K562 (cell line): ENCODE measurements at regions not wholly inside any gene's neighbourhood (a gene's known extent, or its start where the extent isn't known, plus 50 kb on each side); places are given as distances from the start of the nearest gene placed in this dataset.

ENCODE experiments used
- ATAC-seq: fragments of 200-7000 bp; cut with Tn5 transposase; 3 replicates; pipeline ENCODE4 v1.9.1; 2020; ENCODE audit warnings: moderate library complexity
- BruUV-seq: library from RNA; stranded (reverse); fragments of 400-500 nt; replicated peaks from 2 replicates; lab custom pipeline; 2021; lab: Mats Ljungman, UMichigan
- CTCF ChIA-PET: fragments of 300-600 bp; formaldehyde crosslinking; extraction: SDS; loops from one replicate; lab custom pipeline; 2021; ENCODE audit warnings: low intra/inter-chr PET ratio; lab: Yijun Ruan, JAX
- POLR2A ChIA-PET: fragments of 300-600, 350-650 bp; sonication (Branson Sonifier 250); formaldehyde crosslinking; extraction: SDS; loops from one replicate; lab custom pipeline; 2021; ENCODE audit warnings: antibody characterized with exemption, inconsistent platforms; lab: Yijun Ruan, JAX
- DNase-seq, 4 experiments: peaks; one replicate each; pipeline versions ENCODE4 v3.0.0 to v3.0.0-alpha.2; 2011 to 2018; ENCODE audit warnings: low spot score in 3 of 4, mixed read lengths in 3 of 4; ENCODE audit errors: extremely low read depth in 1 of 4
- FAIRE-seq: peaks from 2 replicates; lab custom pipeline; 2011; peaks lifted over from hg19 to GRCh38; lab: Jason Lieb, UNC
- H2AFZ ChIP-seq: 2 replicates; pipeline ENCODE4 v1.6.0; 2011; ENCODE audit warnings: low read depth, low read length, control low read depth, inconsistent platforms
- H3K27ac ChIP-seq: fragments of 200-600 bp; 3 replicates; pipeline ENCODE4 v1.8.0; 2011; ENCODE audit warnings: low read depth, mild to moderate bottlenecking, control low read depth, inconsistent platforms, low read length, moderate library complexity, mixed read lengths; ENCODE audit errors: extremely low read depth
- H3K27me3 ChIP-seq, 2 experiments: fragments of 300-600 bp in 1 of 2; 2 replicates in 1 of 2; 3 replicates in 1 of 2; pipeline versions ENCODE4 v1.6.0 to v1.8.0; 2011; ENCODE audit warnings: inconsistent platforms in 2 of 2, low read length in 2 of 2, mild to moderate bottlenecking in 1 of 2, mixed read lengths in 1 of 2, moderate library complexity in 1 of 2; ENCODE audit not compliant: control insufficient read depth in 2 of 2, insufficient read depth in 2 of 2
- H3K36me3 ChIP-seq: fragments of 300-600 bp; 3 replicates; pipeline ENCODE4 v1.8.0; 2011; ENCODE audit warnings: mild to moderate bottlenecking, low read length, inconsistent platforms; ENCODE audit not compliant: control insufficient read depth, insufficient read depth
- H3K4me1 ChIP-seq, 2 experiments: fragments of 200-600 bp in 1 of 2; replicated peaks in 1 of 2; 2 replicates in 1 of 2; 3 replicates in 1 of 2; pipeline versions ENCODE4 v1.5.1 to v1.8.0; 2011; ENCODE audit warnings: inconsistent platforms in 2 of 2, low read length in 2 of 2, mild to moderate bottlenecking in 1 of 2, mixed read lengths in 1 of 2, moderate library complexity in 1 of 2; ENCODE audit not compliant: control insufficient read depth in 2 of 2, insufficient read depth in 2 of 2
- H3K4me2 ChIP-seq: 2 replicates; pipeline ENCODE4 v1.6.1; 2011; ENCODE audit warnings: low read length, control low read depth, inconsistent platforms, mixed read lengths; ENCODE audit not compliant: insufficient read depth
- H3K4me3 ChIP-seq: fragments of 200-600 bp; sonication (generic), shearing (Covaris generic); 2 replicates; pipeline ENCODE4 v1.5.1; 2016; ENCODE audit warnings: control low read depth, inconsistent platforms
- H3K79me2 ChIP-seq: fragments of 200-600 bp; 3 replicates; pipeline ENCODE4 v1.8.0; 2011; ENCODE audit warnings: low read length, inconsistent platforms; ENCODE audit not compliant: control insufficient read depth, insufficient read depth
- H3K9ac ChIP-seq, 2 experiments: 2 replicates each; pipeline versions ENCODE4 v1.6.0 to v1.6.1; 2011; ENCODE audit warnings: low read depth in 2 of 2, low read length in 2 of 2, control low read depth in 1 of 2, inconsistent platforms in 1 of 2, mild to moderate bottlenecking in 1 of 2, mixed read lengths in 1 of 2; ENCODE audit not compliant: insufficient read depth in 1 of 2
- H3K9me1 ChIP-seq: one replicate; pipeline ENCODE4 v1.6.0; 2011; ENCODE audit warnings: inconsistent platforms, mild to moderate bottlenecking, low read length, moderate library complexity; ENCODE audit not compliant: control insufficient read depth, insufficient read depth
- H3K9me3 ChIP-seq: replicated peaks from 2 replicates; pipeline ENCODE4 v1.5.1; 2011; ENCODE audit warnings: low read depth, low read length, inconsistent platforms; ENCODE audit not compliant: control insufficient read depth, insufficient read depth
- H4K20me1 ChIP-seq: replicated peaks from 2 replicates; pipeline ENCODE4 v1.6.1; 2011; ENCODE audit warnings: low read length, inconsistent platforms, mixed read lengths; ENCODE audit not compliant: control insufficient read depth, insufficient read depth
- ARHGAP35 ChIP-seq: fragments of 450-650 bp; IDR thresholded peaks from 2 replicates; pipeline ENCODE4 v1.6.1; 2018; ENCODE audit not compliant: partially characterized antibody
- BCOR ChIP-seq: fragments of 450-650 bp; IDR thresholded peaks from 2 replicates; pipeline ENCODE4 v1.6.1; 2016
- BDP1 ChIP-seq: IDR thresholded peaks from 3 replicates; pipeline ENCODE4 v1.6.1; 2011; ENCODE audit not compliant: insufficient read length, insufficient read depth
- CC2D1A ChIP-seq: fragments of 450-650 bp; IDR thresholded peaks from 2 replicates; pipeline ENCODE4 v1.6.1; 2017; ENCODE audit warnings: mild to moderate bottlenecking
- CGGBP1 ChIP-seq: fragments of 250-450 bp; sonication (Bioruptor Pico); IDR thresholded peaks from 2 replicates; pipeline ENCODE4 v1.9.0; 2021; ENCODE audit warnings: mild to moderate bottlenecking
- CHAMP1 ChIP-seq: fragments of 450-650 bp; IDR thresholded peaks from 2 replicates; pipeline ENCODE4 v1.6.1; 2016; ENCODE audit warnings: mild to moderate bottlenecking
- IRF2 ChIP-seq: sonication (generic); formaldehyde crosslinking; IDR thresholded peaks from 2 replicates; pipeline ENCODE4 v1.8.1; 2022; ENCODE audit warnings: mild to moderate bottlenecking, missing genetic modification reagents
- PHF21A ChIP-seq: fragments of 450-650 bp; IDR thresholded peaks from 2 replicates; pipeline ENCODE4 v1.6.1; 2017; ENCODE audit warnings: low read depth, borderline replicate concordance
- RAD51 ChIP-seq: fragments of 450-650 bp; IDR thresholded peaks from 2 replicates; pipeline ENCODE4 v1.7.1; 2016; ENCODE audit warnings: low read depth, mild to moderate bottlenecking, borderline replicate concordance
- RBM15 ChIP-seq: fragments of 200-400 bp; formaldehyde crosslinking; IDR thresholded peaks from 2 replicates; pipeline ENCODE4 v1.6.1; 2018; ENCODE audit warnings: mild to moderate bottlenecking, low read length, moderate library complexity; ENCODE audit not compliant: insufficient read depth
- RBM22 ChIP-seq: fragments of 200-400 bp; formaldehyde crosslinking; IDR thresholded peaks from 2 replicates; pipeline ENCODE4 v1.6.1; 2018; ENCODE audit warnings: low read length, low read depth; ENCODE audit not compliant: poor library complexity, severe bottlenecking
- RCOR1 ChIP-seq, 2 experiments: IDR thresholded peaks; 2 replicates each; pipeline ENCODE4 v1.6.1; 2012; ENCODE audit warnings: low read depth in 2 of 2, low read length in 2 of 2, borderline replicate concordance in 1 of 2, improper control_type of control experiment in 1 of 2
- SNIP1 ChIP-seq: fragments of 450-650 bp; IDR thresholded peaks from 2 replicates; pipeline ENCODE4 v1.7.1; 2017; ENCODE audit warnings: low read depth, mild to moderate bottlenecking
- ZBTB17 ChIP-seq: fragments of 450-650 bp; formaldehyde crosslinking; IDR thresholded peaks from 2 replicates; pipeline ENCODE4 v1.4.0; 2020; ENCODE audit warnings: mild to moderate bottlenecking
- ZEB2 ChIP-seq: fragments of 450-650 bp; IDR thresholded peaks from 2 replicates; pipeline ENCODE4 v1.6.1; 2016
- ZNF23 ChIP-seq: fragments of 250-450 bp; sonication (Bioruptor Pico); IDR thresholded peaks from 2 replicates; pipeline ENCODE4 v1.4.0; 2020; ENCODE audit warnings: mild to moderate bottlenecking
- ZNF561 ChIP-seq: fragments of 450-650 bp; formaldehyde crosslinking; conservative IDR thresholded peaks from 2 replicates; pipeline ENCODE4 v1.4.0; 2020; ENCODE audit warnings: mild to moderate bottlenecking, moderate library complexity
- ZNF76 ChIP-seq: fragments of 250-450 bp; sonication (Bioruptor Pico); IDR thresholded peaks from 2 replicates; pipeline ENCODE4 v1.4.0; 2020; ENCODE audit warnings: mild to moderate bottlenecking, moderate library complexity, borderline replicate concordance
- WGBS: fragments of 100-300 bp; shearing (Covaris generic); methylation state at CpG from one replicate; pipeline ENCODE4 v1.1.6; 2016; ENCODE audit warnings: low coverage, mixed read lengths; ENCODE audit not compliant: insufficient coverage; ENCODE audit errors: missing lambda C conversion rate; 5-methylcytosine and 5-hydroxymethylcytosine counted together
- in situ Hi-C: fragments of 300-500 bp; cut with MboI; formaldehyde crosslinking; loops from 4 replicates; pipeline ENCODE4 v1.15.0; 2018; ENCODE audit warnings: inconsistent platforms, mixed read lengths
- intact Hi-C: fragments of 100-400 bp; cut with micrococcal nuclease; formaldehyde crosslinking; loops from 2 replicates; pipeline ENCODE4 v1.14.2; 2022
- TF ChIP-seq, protein P1 (sequence below): sonication (generic); formaldehyde crosslinking; IDR thresholded peaks from 2 replicates; pipeline ENCODE4 v1.8.0; 2022; ENCODE audit warnings: missing genetic modification reagents, mild to moderate bottlenecking, moderate library complexity, borderline replicate concordance
- TF ChIP-seq, protein P2 (sequence below): sonication (generic); formaldehyde crosslinking; IDR thresholded peaks from 2 replicates; pipeline ENCODE4 v1.8.0; 2022; ENCODE audit warnings: mild to moderate bottlenecking, low read depth, missing genetic modification reagents

DNA sequence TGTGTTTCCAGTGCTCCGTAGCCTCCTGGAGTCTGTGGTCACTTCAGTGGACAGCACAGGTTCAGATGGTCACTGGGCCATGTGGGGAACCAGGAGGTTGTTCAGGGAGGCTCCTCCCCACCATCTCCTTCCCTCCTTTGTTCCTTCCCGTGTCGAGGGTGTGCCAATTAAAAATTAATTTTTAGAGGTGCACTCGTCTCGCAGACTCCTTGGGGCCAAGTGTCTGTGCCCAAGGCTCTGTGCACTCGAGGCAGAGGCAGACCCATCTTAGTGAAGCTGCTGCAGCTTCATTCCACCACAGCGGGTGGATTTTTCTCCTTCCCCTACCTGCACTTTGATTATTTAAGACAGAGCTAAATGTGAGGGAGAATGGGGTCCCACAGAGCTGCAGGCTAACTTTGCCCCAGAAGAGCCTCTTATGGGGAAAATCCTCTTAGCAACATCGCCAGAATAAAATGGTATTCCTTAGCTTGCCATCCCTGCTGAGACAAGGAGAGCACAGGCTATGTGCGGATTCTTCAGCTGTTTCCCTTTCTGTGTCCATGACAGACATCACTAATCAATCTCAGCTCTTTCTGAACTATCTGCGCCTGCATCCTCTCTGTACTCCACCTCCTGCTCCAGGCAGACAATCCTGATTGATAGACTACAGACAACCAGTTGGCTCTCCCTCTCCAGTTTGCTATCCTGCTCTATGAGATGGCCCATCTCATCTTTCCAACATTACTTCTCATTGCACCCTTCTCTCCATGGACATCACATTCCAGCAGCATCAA is 159.5 kb downstream of the VRK1 start:
- Histone ChIP-seq H3K36me3 (no peaks in the 10 kb centered on the region), H3K9ac (no peak overlapping the region), H3K27me3 (no peaks in the 10 kb centered on the region), H4K20me1 (no peaks in the 10 kb centered on the region), H3K9me3 (no peaks in the 10 kb centered on the region), H3K27ac (no peak overlapping the region), H3K79me2 (no peaks in the 10 kb centered on the region), H3K4me3 (no peak overlapping the region), H3K4me2 (no peak overlapping the region), H3K4me1 (no peaks in the 10 kb centered on the region), H2AFZ (no peak overlapping the region), H3K9me1 (no peaks in the 10 kb centered on the region)
- CTCF ChIA-PET: no interaction called here
- ATAC-seq (peak; percentile 58; the same call in 2 of the 3 replicates), FAIRE-seq (no peak), DNase-seq (no peak)
- in situ Hi-C loops: no loop called here
- intact Hi-C loops: no loop called here
- 3% methylated on average over 10 of the region's 10 CpGs for WGBS
- POLR2A ChIA-PET: interaction anchor here (1.2 kb wide), 2 partner anchors 9 to 15 kb away, joined by 4 read pairs; no protein-coding TSS in a partner anchor
- no TSS peak for BruUV-seq
- no peak for TF ChIP-seq BDP1
- TF ChIP-seq IRF2 (CRISPR knock-in tag): no peak
- no peak for TF ChIP-seq CC2D1A
- TF ChIP-seq ZNF76 (CRISPR knock-in tag): no peak
- TF ChIP-seq ZEB2: no peak
- TF ChIP-seq CGGBP1: no peak
- TF ChIP-seq ZNF561: no peak
- TF ChIP-seq CHAMP1: no peak
- TF ChIP-seq PHF21A: no peak
- no peak for TF ChIP-seq BCOR
- TF ChIP-seq RCOR1 (IDR thresholded peaks at IDR 0.05; ENCODE audit: borderline replicate concordance in 1 of 2, low read depth in 2 of 2, low read length in 2 of 2): no peak
- TF ChIP-seq RBM15: no peak
- no peak for TF ChIP-seq RBM22
- TF ChIP-seq ARHGAP35: no peak
- TF ChIP-seq, protein P1, sequence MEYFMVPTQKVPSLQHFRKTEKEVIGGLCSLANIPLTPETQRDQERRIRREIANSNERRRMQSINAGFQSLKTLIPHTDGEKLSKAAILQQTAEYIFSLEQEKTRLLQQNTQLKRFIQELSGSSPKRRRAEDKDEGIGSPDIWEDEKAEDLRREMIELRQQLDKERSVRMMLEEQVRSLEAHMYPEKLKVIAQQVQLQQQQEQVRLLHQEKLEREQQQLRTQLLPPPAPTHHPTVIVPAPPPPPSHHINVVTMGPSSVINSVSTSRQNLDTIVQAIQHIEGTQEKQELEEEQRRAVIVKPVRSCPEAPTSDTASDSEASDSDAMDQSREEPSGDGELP (CRISPR knock-in tag): no peak
- no peak for TF ChIP-seq RAD51
- peak; percentile 85 for TF ChIP-seq ZNF23 (CRISPR knock-in tag)
- TF ChIP-seq ZBTB17: peak; percentile 92
- TF ChIP-seq, protein P2, sequence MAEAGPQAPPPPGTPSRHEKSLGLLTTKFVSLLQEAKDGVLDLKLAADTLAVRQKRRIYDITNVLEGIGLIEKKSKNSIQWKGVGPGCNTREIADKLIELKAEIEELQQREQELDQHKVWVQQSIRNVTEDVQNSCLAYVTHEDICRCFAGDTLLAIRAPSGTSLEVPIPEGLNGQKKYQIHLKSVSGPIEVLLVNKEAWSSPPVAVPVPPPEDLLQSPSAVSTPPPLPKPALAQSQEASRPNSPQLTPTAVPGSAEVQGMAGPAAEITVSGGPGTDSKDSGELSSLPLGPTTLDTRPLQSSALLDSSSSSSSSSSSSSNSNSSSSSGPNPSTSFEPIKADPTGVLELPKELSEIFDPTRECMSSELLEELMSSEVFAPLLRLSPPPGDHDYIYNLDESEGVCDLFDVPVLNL (CRISPR knock-in tag): no peak
- TF ChIP-seq SNIP1: no peak
